NCI-H1436 (cell line): ENCODE measurements at regions not wholly inside any gene's neighbourhood (a gene's known extent, or its start where the extent isn't known, plus 50 kb on each side); places are given as distances from the start of the nearest gene placed in this dataset.

Experiments
- DNase-seq: peaks from one replicate; lab custom pipeline; 2025; lab: John Stamatoyannopoulos, UW

- DNase-seq, result no peak
Observed at GRCh38 chr21:17900281-17900989, 81.3 kb upstream of the C21orf91 start.

DNA sequence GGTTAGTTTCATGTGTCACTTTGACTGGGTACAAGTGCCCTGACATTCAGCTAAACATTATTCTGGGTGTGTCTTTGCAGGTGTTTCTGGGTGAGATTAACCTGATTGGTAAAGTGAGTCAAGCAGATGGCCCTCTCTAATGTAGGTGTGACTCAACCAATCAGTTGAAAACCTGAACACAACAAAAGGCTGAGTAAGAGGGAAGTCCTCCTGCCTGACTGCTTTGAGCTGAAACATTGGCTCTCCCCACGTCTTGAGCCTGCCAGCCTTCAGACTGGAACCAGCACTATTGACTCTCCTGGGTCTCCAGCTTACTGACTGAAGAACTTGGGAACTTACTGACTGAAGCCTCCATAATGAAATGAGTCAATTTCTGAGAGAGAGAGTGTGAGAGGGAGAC lies 70.0 kb upstream of the C21orf91 start:
- DNase-seq, result no peak

GRCh38 chr21:17869115-17869514 lies 50.0 kb upstream of the C21orf91 start:
- DNase-seq, result no peak
